H9 (cell line): ENCODE measurements at regions not wholly inside any gene's neighbourhood (a gene's known extent, or its start where the extent isn't known, plus 50 kb on each side); places are given as distances from the start of the nearest gene placed in this dataset.

Source experiments
- DNase-seq: peaks from one replicate; pipeline ENCODE4 v3.0.0-alpha.2; 2017
- H2AFZ ChIP-seq: one replicate; pipeline ENCODE4 v1.6.1; 2013; ENCODE audit warnings: mild to moderate bottlenecking, low read length, control low read depth, moderate library complexity
- H2AK5ac ChIP-seq: 2 replicates; pipeline ENCODE4 v1.6.1; 2013; ENCODE audit warnings: low read length, control low read depth, mixed read lengths; ENCODE audit not compliant: insufficient read length
- H2BK120ac ChIP-seq: one replicate; pipeline ENCODE4 v1.6.1; 2013; ENCODE audit warnings: low read depth, mild to moderate bottlenecking, low read length, control low read depth, inconsistent platforms; ENCODE audit not compliant: poor library complexity, severe bottlenecking
- H2BK12ac ChIP-seq: 2 replicates; pipeline ENCODE4 v1.6.1; 2013; ENCODE audit warnings: low read length, control low read depth, mixed read lengths, low read depth; ENCODE audit not compliant: insufficient read length
- H2BK15ac ChIP-seq: 2 replicates; pipeline ENCODE4 v1.6.1; 2013; ENCODE audit warnings: low read depth, low read length, control low read depth
- H2BK20ac ChIP-seq: one replicate; pipeline ENCODE4 v1.6.1; 2013; ENCODE audit warnings: low read depth, mild to moderate bottlenecking, low read length, control low read depth, inconsistent platforms; ENCODE audit not compliant: poor library complexity, severe bottlenecking
- H2BK5ac ChIP-seq: 2 replicates; pipeline ENCODE4 v1.6.1; 2013; ENCODE audit warnings: low read length, control low read depth, mixed read lengths; ENCODE audit not compliant: insufficient read length
- H3K14ac ChIP-seq: 2 replicates; pipeline ENCODE4 v1.6.1; 2013; ENCODE audit warnings: low read length, control low read depth; ENCODE audit not compliant: insufficient read depth
- H3K18ac ChIP-seq: 2 replicates; pipeline ENCODE4 v1.6.1; 2013; ENCODE audit warnings: low read depth, mild to moderate bottlenecking, mixed read lengths, low read length, control low read depth; ENCODE audit not compliant: insufficient read length
- H3K23ac ChIP-seq: 2 replicates; pipeline ENCODE4 v1.6.1; 2013; ENCODE audit warnings: low read length, control low read depth, mixed read lengths, low read depth; ENCODE audit not compliant: insufficient read length
- H3K23me2 ChIP-seq: 2 replicates; pipeline ENCODE4 v1.6.1; 2013; ENCODE audit warnings: low read depth, mild to moderate bottlenecking, mixed read lengths, low read length, control low read depth; ENCODE audit not compliant: insufficient read length, poor library complexity, severe bottlenecking
- H3K27ac ChIP-seq: 2 replicates; pipeline ENCODE4 v1.5.1; 2013; ENCODE audit warnings: low read length, control low read depth, mixed read lengths, low read depth; ENCODE audit not compliant: insufficient read length
- H3K27me3 ChIP-seq: 2 replicates; pipeline ENCODE4 v1.6.1; 2013; ENCODE audit warnings: low read length, control low read depth, inconsistent platforms; ENCODE audit not compliant: insufficient read depth
- H3K4ac ChIP-seq: 2 replicates; pipeline ENCODE4 v1.6.1; 2013; ENCODE audit warnings: low read depth, mild to moderate bottlenecking, control low read depth, inconsistent platforms, low read length, moderate library complexity
- H3K4me1 ChIP-seq: 2 replicates; pipeline ENCODE4 v1.6.1; 2013; ENCODE audit warnings: low read length, control low read depth, inconsistent platforms; ENCODE audit not compliant: insufficient read depth
- H3K4me2 ChIP-seq: 2 replicates; pipeline ENCODE4 v1.6.1; 2013; ENCODE audit warnings: low read length, control low read depth, mixed read lengths; ENCODE audit not compliant: insufficient read length, insufficient read depth
- H3K56ac ChIP-seq: 2 replicates; pipeline ENCODE4 v1.6.1; 2013; ENCODE audit warnings: low read depth, mild to moderate bottlenecking, mixed read lengths, low read length, control low read depth; ENCODE audit not compliant: insufficient read length
- H3K79me1 ChIP-seq: 2 replicates; pipeline ENCODE4 v1.6.1; 2013; ENCODE audit warnings: low read depth, mild to moderate bottlenecking, moderate library complexity, low read length, control low read depth, inconsistent platforms; ENCODE audit not compliant: insufficient read depth, poor library complexity, severe bottlenecking
- H3K79me2 ChIP-seq: 2 replicates; pipeline ENCODE4 v1.6.1; 2013; ENCODE audit warnings: low read length, control low read depth, inconsistent platforms; ENCODE audit not compliant: insufficient read depth
- H3K9ac ChIP-seq: 2 replicates; pipeline ENCODE4 v1.6.1; 2013; ENCODE audit warnings: low read length, control low read depth, mixed read lengths; ENCODE audit not compliant: insufficient read length; ENCODE audit errors: extremely low read depth
- H3K9me3 ChIP-seq: one replicate; pipeline ENCODE4 v1.6.1; 2013; ENCODE audit warnings: low read depth, low read length, inconsistent platforms; ENCODE audit not compliant: control insufficient read depth
- H3T11ph ChIP-seq: one replicate; pipeline ENCODE4 v1.6.1; 2013; ENCODE audit warnings: mild to moderate bottlenecking, low read length, control low read depth, inconsistent platforms
- H4K20me1 ChIP-seq: one replicate; pipeline ENCODE4 v1.6.1; 2013; ENCODE audit not compliant: control insufficient read depth, insufficient read length, insufficient read depth
- H4K5ac ChIP-seq: 2 replicates; pipeline ENCODE4 v1.6.1; 2013; ENCODE audit warnings: low read depth, mild to moderate bottlenecking, mixed read lengths, low read length, control low read depth; ENCODE audit not compliant: insufficient read length
- H4K8ac ChIP-seq: replicated peaks from 2 replicates; pipeline ENCODE4 v1.6.1; 2013; ENCODE audit warnings: low read length, control low read depth, mixed read lengths, low read depth; ENCODE audit not compliant: insufficient read length
- H4K91ac ChIP-seq: 2 replicates; pipeline ENCODE4 v1.6.1; 2013; ENCODE audit warnings: low read depth, mild to moderate bottlenecking, moderate library complexity, mixed read lengths, low read length, control low read depth; ENCODE audit not compliant: insufficient read length
- H3K27ac Mint-ChIP-seq, 3 experiments: 2 replicates in 2 of 3; 3 replicates in 1 of 3; pipeline ENCODE4 v1.8.0; 2020 to 2021; ENCODE audit warnings: mixed read lengths in 3 of 3, mild to moderate bottlenecking in 1 of 3, moderate library complexity in 1 of 3
- H3K27me3 Mint-ChIP-seq: 2 replicates; pipeline ENCODE4 v1.8.0; 2021; ENCODE audit warnings: low read depth, mild to moderate bottlenecking, moderate library complexity, mixed read lengths
- H3K36me3 Mint-ChIP-seq, 3 experiments: 2 replicates in 2 of 3; 3 replicates in 1 of 3; pipeline ENCODE4 v1.8.0; 2020 to 2021; ENCODE audit warnings: low read depth in 3 of 3, mixed read lengths in 3 of 3; ENCODE audit not compliant: insufficient read depth in 1 of 3
- H3K4me1 Mint-ChIP-seq, 2 experiments: 2 replicates each; pipeline ENCODE4 v1.8.0; 2020; ENCODE audit warnings: mixed read lengths in 2 of 2
- H3K4me3 Mint-ChIP-seq, 2 experiments: 2 replicates in 1 of 2; 3 replicates in 1 of 2; pipeline ENCODE4 v1.8.0; 2020 to 2021; ENCODE audit warnings: mild to moderate bottlenecking in 2 of 2, mixed read lengths in 2 of 2, moderate library complexity in 1 of 2
- H3K9me3 Mint-ChIP-seq, 2 experiments: 2 replicates in 1 of 2; 3 replicates in 1 of 2; pipeline ENCODE4 v1.8.0; 2020; ENCODE audit warnings: mild to moderate bottlenecking in 2 of 2, mixed read lengths in 2 of 2, moderate library complexity in 1 of 2
- CTCF ChIP-seq: fragments of 200-600 bp; sonication (generic); conservative IDR thresholded peaks from 3 replicates; pipeline ENCODE4 v1.8.0; 2021; ENCODE audit warnings: antibody characterized with exemption, mild to moderate bottlenecking
- WGBS: extraction: QIAGEN DNeasy Blood & Tissue Kit; methylation state at CpG from one replicate; pipeline ENCODE4 v1.1.7; 2013; ENCODE audit warnings: missing lambda C conversion rate, low lambda C conversion rate, mixed read lengths; ENCODE audit not compliant: insufficient read length; ENCODE audit errors: extremely low coverage; 5-methylcytosine and 5-hydroxymethylcytosine counted together

- Histone ChIP-seq H3K4ac (no peak overlapping the region), H2BK20ac (no peak overlapping the region), H2AFZ (no peak overlapping the region), H2BK15ac (no peak overlapping the region), H3K27me3 (no peaks in the 10 kb centered on the region), H3K56ac (no peak overlapping the region), H2BK12ac (no peak overlapping the region), H3K23me2 (no peaks in the 10 kb centered on the region), H3K14ac (no peak overlapping the region), H3K9ac (no peak overlapping the region), H4K20me1 (no peaks in the 10 kb centered on the region), H4K5ac (no peak overlapping the region), H3T11ph (no peak overlapping the region), H4K91ac (no peak overlapping the region), H3K23ac (no peak overlapping the region), H2BK5ac (no peak overlapping the region), H4K8ac (no peak overlapping the region), H3K27ac (no peak overlapping the region), H3K4me1 (no peaks in the 10 kb centered on the region), H3K18ac (no peak overlapping the region), H3K79me2 (no peaks in the 10 kb centered on the region), H3K79me1 (no peaks in the 10 kb centered on the region), H3K4me2 (no peak overlapping the region), H2AK5ac (no peak overlapping the region), H3K9me3 (no peaks in the 10 kb centered on the region), H2BK120ac (no peak overlapping the region)
- H3K4me1 Mint-ChIP-seq, result no peaks in the 10 kb centered on the region
- TF ChIP-seq CTCF, result no peak
- WGBS, result no CpG with 5 or more reads among the region's 3 CpGs
- peaks cover 2% of the 10 kb centered on the region; the same call in 1 of the 2 replicates for H3K27me3 Mint-ChIP-seq
- no peaks in the 10 kb centered on the region; a peak in 1 of 5 replicates for H3K9me3 Mint-ChIP-seq
- no peaks in the 10 kb centered on the region for H3K36me3 Mint-ChIP-seq
- H3K4me3 Mint-ChIP-seq, result no peak overlapping the region
- H3K27ac Mint-ChIP-seq, result no peak overlapping the region
- no peak for DNase-seq
These were observed 191.2 kb downstream of the MDFIC start for GRCh38 chr7:115113131-115113530.
